Fibroblast of skin of scalp (primary cell): ENCODE measurements at regions not wholly inside any gene's neighbourhood (a gene's known extent, or its start where the extent isn't known, plus 50 kb on each side); places are given as distances from the start of the nearest gene placed in this dataset.
"Not testable (repeated sequence)": the region's sequence is repeated elsewhere in the genome, so short reads cannot be mapped to it uniquely, and the experiment has no call there.

Source experiments
- DNase-seq: peaks from one replicate; pipeline ENCODE4 v3.0.0-alpha.2; 2013

DNA sequence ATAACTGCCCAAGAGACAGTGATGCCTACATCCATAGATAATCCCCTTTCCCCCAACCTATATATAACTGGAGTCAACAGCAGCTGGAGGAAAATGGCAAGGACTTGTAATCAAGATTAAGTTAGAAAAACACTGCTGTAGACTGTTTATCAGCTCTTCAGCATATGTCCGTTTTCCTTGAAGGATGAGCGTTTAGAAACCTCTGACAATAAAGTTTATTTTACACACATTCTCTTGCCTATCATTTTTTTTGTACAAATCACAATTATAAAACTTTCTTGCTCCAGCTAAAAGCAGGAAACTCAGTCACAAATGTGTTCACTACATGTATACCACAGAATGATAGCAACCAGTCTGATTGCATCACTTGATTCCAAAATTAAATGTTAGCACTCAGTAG lies 50.8 kb downstream of the PPIAL4G start:
- DNase-seq, result not testable (repeated sequence)

DNA sequence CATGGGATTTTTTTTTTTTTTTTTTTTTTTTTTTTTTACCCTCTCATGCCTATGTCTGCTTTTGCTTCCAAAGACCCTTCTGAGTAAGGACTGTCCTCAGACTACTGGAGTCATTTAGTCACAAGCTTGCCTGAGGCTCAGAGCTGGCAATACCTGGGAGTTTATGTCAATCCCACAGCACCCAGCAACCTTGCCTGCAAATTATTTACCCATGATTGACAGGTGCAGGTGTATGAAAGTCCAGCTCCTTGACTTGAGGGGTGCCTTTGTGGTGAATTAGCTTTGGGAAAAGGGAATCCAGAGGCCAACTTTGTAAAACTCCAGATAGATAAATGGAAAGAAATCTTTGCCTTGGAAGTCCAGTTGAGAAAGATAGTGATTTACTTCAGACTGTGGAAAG lies 53.2 kb downstream of the PPIAL4G start:
- DNase-seq, result not testable (repeated sequence)

DNA sequence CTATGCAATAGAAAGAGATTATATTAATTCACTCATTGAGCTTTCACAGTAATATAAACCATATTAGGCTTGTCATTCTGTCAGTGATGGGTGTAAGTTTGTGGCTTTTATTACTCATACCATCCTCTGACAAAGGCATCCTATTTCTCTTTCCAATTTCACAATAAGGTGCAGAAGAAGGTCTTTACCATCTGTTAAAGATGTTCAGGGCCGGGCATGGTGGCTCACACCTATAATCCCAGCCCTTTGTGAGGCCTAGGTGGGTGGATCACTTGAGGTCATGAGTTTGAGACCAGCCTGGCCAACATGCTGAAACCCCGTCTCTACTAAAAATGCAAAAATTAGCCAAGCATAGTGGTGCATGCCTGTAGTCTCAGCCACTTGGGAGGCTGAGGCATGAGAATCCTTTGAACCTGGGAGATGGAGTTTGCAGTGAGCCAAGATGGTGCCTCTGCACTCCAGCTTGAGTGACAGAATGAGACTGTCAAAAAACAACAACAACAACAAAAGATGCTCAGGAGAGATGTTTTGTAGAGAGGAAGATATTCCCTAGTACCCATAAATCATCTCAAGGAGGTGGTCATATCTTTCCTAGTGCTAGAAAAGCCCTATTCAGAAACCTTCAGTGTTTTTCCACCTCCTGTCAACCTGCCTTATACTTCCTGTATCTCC lies 56.0 kb downstream of the PPIAL4G start:
- DNase-seq, result peak; percentile 23

DNA sequence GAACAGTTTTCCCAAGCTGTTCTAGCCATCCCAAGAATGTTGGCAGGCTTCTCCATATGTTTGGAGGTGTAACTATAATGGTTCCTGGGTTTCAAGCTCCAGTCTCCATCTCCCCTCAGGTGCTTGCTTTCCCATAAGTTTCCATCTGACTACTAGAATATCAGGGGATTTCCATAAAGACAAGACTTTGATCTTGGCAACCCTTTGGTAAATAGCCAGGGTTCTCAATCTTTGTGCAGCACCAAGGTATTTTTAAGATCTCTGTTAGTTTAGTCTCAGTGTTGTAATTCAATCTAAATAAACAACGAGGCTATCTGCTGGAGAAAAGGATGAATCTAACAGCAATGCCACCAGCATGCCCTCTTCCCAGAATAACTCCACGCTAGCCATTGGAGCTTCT lies 56.7 kb downstream of the PPIAL4G start:
- not testable (repeated sequence) for DNase-seq

DNA sequence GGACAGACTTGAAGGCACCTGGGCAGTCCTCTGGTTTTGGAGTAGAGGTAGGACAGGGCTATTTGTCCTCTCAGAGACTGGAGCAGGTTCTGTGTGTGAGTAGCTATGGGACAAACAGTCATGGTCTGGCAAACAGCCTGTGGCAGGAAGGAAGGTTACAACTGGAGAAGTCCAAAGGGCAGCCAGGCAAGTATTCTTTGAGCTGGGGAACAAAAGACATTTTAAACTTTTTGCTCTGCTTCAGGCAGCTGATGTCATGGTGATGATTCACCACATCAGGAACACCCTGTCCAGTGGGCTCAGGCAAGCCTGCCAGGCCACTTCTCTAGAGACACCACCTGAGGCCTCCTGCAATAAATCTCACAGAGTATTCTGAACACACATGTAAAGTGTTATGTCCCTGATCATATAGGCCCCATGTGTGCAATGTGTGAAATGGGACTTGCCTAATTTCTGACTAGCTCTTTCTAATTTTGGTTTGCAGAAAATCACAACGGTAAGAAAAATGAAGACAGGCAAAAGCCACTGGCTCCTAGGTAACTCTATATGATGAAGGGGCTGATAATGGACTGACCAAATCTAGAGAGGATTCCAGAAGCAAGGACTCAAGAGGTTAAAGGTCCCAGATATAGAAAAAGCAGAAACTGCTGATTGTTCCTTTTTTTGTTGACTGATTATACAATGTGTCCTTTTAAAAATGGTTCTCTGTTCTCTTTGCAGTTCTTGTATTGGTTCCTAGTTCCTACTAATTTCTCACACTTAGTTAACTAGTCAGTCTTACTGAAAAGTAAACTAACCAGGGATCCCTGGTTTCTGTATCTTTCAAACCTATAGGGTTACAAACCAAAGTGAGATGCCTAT lies 58.7 kb downstream of the PPIAL4G start:
- peak; percentile 32 for DNase-seq

DNA sequence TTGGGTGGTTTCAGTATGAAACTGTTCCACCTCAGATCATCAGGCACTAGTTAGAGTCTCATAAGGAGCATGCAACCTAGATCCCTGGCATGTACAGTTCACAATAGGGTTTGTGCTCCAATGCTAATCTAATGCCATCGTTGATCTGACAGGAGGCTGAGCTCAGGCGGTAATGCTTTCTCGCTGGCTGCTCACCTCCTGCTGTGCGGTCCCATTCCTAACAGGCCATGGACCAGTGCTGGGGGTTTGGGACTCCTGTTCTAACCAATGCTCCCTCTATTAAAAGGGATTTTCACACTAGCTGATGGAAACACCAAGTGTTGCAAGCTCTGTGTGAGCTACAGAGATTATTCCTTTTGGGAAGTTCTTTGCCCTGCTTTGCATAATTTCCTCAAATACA lies 60.2 kb downstream of the PPIAL4G start:
- not testable (repeated sequence) for DNase-seq

DNA sequence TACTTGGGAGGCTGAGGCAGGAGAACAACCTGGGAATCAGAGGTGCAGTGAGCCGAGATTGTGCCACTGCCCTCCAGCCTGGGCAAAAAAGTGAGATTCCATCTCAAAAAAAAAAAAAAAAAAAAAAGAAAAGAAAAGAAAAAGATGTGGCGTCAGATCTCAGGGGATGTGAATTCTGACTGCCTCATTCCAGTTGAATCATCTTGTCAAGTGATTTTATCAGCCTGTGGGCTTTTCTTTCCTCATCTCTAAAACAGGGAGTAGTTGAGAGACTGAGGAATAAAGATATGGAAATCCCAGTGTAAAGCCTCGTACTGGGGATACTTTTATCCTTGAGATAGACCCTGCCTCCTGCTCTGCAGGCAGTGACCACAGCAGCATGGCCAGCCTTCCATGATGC lies 65.9 kb downstream of the PPIAL4G start:
- DNase-seq, result not testable (repeated sequence)

DNA sequence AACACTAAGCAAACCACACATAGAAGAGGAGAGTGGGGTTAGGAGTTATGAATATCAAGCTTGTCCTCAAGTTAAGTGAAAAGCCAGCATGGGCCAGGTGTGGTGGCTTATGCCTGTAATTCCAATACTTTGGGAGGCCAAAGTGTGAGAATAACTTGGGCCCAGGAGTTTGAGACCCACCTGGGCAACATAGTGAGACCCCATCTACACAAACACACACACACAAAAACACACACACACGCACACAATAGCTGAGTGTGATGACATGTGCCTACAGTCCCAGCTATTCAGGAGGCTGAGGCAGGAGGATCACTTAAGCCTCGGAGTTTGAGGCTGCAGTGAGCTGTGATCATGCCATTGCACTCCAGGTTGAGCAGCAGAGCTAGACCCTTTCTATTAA lies 69.7 kb downstream of the PPIAL4G start:
- DNase-seq, result not testable (repeated sequence)

DNA sequence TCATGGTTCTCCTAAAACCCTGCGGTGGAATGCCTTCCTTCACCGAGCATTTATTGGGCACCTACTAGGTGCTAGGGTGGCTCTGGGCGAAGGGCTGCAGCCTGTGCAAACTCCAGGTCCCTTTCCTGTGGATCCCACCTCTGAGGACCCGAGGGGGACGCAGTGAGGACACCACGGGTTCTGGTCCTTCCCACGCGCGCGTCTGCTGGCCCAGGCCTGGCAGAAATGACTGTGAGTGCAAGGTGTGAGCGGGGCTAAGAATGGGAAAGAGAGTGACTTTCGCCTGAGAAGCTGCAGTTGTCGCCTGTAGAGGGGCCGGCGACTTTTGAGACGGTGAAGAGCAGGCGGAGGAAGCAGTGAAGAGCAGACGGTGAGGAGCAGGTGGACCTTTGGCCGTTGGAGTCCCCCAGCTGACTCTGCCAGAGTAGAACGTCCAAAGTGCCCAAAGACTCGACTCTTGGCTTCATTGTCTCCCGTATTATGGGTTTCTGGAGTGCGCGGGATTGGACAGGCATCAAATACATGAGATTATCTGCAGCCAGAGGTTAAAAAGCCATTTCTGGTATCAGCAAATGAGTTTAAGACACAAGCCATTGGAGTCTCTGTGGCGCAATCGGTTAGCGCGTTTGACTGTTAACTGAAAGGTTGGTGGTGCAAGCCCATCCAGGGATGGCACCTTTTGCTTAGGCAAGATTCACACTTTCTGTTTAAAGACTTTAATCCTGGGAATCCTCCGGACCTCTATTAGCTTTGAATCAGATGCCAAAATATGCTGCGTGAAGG lies 78.1 kb downstream of the PPIAL4G start:
- DNase-seq, result not testable (repeated sequence)

DNA sequence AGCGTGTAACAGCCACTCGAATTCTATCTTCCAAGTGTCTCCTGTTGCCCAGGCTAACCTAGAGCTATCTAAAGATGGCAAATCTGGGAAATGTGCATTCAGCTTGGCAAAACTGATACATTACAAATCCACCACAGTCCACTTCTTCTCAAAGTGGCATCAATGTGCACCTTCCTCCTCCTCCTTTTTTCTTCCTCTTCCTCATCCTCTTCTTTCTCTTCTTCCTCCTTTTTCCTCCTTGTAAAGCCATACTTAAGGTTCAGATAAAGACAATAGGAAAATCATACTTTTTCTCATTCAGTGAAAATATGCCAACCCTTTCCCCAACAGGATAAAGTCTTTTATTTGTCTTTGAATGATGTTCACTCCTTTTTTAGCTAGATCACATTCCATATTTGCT lies 79.2 kb downstream of the PPIAL4G start:
- not testable (repeated sequence) for DNase-seq

DNA sequence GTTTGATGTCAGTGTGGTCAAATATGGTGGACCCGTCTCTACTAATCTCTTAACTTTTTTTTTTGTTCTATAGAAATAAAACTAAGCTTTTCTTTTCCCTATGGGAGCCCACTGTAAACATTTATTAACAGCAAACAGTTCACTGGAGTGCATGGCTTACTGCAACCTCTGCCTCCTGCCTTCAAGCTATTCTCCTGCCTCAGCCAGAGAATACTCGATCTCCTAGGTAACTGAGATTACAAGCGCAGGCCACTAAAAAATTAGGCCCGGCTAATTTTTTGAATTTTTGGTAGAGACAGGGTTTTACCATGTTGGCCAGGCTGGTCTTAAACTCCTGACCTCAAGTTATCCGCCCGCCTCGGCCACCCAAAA lies 80.0 kb downstream of the PPIAL4G start:
- DNase-seq, result not testable (repeated sequence)

DNA sequence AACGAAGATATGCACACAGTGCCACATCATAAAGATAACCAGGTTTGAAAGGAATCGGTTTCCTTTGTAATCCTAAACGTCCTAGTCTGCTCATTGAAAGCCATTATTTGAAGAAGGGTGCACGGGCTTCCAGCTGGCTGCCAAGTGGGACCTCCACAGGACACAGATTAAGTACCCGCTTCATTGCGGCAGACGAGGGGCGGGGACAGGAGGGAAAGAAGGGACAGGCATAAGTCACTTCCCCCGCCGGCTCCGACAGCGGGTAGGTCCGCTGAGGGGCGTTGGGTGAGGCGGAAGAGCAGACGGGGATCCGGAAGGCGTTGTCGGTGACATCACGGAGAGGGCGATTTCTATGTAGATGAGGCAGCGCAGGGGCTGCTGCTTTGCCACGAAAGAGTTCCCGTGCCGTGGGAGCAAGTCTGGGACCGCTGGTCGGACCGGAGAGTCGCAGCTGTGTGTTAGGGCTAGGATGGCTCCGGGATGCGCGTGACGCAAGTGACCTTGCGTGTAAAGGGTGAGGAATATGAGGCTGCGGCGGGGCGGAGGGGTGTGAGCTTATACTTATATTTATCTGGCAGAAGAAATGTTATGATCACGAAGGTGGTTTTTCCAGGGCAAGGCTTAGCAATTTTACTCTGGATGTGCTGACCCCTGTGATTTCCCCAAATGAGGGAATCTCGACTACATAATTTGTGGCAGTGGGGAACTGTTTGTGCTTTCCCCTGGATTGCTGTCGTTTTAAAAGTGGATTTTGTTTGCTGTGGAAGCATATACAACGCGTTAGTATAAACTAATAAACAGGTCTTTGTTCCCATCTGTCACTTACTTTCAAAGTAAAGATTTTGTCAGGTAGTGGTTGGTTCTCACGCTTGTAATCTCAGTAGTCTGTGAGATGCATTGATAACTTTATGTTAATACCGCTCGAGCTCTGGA lies 80.7 kb downstream of the PPIAL4G start:
- DNase-seq, result peak; percentile 73

DNA sequence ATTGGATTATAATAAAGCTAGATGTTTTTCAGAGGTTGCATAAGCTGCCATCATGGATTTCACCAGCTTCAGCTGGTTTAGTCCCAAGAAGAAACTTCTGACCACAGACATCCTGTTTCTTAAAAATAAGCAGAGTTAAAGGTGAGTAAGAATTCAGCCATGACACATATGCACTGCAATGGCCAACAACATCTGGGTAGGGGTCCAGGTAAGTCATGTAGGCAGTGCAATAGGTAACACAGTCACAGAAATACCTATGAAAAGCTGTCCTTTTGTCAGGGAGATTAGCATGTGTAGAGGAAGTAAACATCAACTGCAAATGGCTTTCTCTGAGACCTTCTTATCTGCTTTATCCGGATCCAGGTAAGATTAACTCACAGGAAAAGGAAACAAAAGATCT lies 85.6 kb downstream of the PPIAL4G start:
- DNase-seq, result not testable (repeated sequence)

DNA sequence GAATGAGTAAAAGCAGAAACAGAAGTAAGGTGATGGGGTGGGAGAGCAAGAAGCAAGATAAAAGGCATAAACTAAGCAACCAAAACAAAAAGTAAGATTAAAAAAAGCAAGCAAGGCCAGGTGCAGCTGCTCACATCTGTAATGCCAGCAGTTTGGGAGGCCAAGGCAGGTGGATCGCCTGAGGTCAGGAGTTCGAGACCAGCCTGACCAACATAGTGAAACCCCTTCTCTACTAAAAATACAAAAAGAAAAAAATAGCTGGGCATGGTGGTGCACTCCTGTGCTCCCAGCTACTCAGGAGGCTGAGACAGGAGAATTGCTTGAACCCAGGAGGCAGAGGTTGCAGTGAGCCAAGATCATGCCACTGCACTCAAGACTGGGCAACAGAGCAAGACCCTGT lies 90.6 kb downstream of the PPIAL4G start:
- not testable (repeated sequence) for DNase-seq

DNA sequence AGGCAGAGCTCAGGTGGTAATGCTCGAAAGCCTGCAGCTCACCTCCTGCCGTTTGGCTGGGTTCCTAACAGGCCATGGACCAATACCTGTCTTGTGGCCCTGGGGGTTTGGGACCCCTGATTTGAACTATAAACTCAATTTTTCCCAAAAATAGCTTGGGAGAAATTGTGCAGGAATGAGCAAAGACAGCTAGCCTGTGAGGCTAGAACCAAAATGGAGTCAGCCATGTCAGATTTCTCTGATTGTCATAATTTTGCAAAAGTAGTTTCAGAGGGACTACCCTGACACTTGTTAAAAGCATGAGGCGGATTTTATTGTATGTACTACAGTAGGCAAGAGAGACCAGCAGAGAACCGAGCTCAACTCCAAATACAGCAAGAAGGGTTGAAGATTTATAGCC lies 91.8 kb downstream of the PPIAL4G start:
- not testable (repeated sequence) for DNase-seq

DNA sequence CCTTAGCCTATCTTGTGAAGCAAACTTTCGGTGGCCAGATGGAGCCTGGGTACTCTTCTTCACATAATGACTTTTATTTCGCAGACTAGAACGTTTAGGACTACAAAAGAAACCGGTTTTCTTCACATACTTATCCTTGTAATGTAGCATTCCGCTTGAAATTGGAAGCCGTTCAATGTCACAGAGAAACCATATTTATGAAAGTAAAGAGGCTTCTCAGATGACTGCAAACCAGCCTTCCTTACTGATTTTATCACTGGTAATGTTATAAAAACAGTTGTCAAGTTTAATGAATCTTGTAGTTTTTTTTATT lies 94.1 kb downstream of the PPIAL4G start:
- no peak for DNase-seq

DNA sequence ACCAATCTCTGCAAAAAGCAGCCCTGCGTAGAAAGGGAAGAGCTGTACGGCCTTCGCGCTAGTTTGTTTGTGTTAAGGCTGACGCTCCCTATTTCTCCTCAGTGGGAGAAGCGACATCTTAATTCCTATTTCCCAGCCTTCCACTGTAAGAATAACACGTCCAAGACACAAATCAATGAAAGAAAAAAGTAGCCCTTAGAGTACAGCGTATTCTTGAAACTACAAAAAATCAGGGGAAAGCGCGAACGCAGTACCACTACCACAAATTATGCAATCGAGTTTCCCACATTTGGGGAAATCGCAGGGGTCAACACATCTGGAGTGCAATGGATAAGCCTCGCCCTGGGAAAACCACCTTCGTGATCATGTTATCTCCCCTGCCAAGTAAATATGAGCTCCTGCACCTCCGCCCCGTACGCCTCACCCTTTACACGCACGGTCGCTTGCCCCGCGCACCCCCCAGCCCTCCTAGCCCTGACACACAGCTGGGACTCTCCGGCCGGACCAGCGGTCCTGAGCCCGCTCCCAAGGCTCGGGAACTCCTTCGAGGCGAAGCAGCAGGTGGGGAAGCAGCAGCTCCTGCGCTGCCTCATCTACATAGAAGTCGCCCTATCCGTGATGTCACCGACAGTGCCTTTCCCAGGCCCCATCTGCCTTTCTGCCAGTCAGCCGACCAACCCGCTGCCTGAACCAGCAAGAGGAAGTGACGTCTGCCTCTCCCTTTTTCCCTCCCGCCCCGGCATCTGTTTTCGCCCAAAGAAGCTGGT lies 94.7 kb downstream of the PPIAL4G start:
- DNase-seq, result peak; percentile 93

DNA sequence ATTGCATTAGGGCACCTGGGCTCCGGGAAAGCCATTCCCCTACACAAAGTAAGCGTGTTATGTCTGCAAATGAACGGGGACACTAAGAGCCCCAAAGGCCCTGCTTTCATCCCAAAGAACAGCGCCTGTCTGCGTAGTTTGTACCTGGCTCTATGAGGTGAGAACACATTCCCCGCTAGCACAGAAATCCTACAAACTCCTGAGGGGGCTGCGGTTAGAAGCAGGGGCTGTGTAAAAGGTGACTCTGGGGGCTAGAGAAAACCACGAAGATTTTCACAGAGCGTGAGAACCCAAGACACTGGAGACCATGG lies 95.2 kb downstream of the PPIAL4G start:
- not testable (repeated sequence) for DNase-seq

DNA sequence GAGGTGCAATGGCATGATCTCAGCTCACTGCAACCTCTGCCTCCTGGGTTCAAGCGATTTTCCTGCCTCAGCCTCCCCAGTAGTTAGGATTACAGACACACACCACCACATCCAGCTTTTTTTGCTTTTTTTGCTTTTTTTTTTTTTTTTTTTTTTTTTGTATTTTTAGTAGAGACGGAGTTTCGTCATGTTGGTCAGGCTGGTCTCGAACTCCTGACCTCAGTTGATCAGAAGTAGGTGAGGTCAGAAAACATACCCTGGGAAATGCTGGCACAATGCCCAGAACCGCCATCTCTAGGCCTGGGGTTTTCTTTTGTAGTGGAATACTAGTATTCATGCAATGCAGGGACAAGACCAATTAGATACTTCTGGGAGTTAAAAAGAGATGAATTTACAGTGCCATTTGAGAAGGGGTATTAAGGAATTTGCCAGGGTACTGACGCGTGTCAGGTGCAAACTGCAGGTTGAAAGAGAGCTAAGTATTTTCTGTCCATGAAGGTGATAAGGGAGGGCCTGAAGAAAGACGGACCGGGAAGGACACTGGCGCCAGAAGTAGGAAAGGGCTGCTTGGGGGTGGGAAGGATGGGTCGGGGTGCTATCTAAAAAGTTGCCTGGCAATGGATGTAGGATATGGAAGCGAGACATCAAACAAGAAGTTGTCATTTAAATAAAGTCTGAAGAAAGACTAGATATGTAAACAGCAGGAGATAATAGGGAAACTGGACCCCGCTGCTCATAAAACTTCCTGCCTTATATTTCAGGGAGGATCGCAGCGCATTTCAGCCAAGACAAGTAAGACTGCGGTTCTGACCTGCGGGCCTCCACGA lies 95.8 kb downstream of the PPIAL4G start:
- not testable (repeated sequence) for DNase-seq

DNA sequence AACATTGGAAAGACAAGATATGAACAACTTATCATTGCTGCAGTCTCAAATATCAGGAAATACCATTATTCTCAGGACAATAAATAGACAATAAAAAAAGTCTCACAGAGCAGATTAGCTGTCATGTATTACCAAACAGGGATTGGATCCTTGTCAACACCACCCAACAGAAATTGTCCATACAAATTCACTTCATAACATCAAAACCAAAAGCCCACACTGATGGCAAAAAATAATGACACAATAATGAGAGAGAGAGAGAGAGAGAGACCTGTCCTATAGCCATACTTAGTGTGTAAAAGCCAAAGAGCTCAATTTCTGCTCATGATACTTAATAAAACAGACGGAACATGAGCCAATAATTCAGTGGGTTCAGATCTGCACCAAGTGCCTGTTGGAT lies 96.5 kb downstream of the PPIAL4G start:
- no peak for DNase-seq

DNA sequence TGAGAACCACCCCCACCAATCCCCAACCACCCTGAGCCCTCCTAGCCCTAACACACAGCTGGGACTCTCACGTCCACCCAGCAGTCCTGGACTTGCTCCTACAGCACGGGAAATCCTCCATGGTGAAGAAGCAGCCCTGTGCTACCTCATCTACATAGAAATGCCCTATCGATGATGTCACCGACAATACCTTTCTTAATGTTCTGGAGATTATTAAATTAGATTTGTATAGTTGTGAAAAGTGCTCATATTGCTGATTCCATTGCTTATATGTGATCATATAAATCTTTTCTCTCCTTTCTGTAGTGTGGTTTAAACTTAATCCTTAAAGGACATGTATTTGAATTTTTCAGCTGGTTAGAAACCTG lies 97.1 kb downstream of the PPIAL4G start:
- not testable (repeated sequence) for DNase-seq
